ENCODE measurements at regions not wholly inside any gene's neighbourhood (a gene's known extent, or its start where the extent isn't known, plus 50 kb on each side); places are given as distances from the start of the nearest gene placed in this dataset.

GRCh38 chr4:72744103-72744725 lies 175.2 kb upstream of the ADAMTS3 start:
- no peak for ATAC-seq
- no peak for TF ChIP-seq POU5F1 (IDR thresholded peaks at IDR 0.05; ENCODE audit: borderline replicate concordance, low read depth, low read length, partially characterized antibody)
- peak; percentile 59 for TF ChIP-seq CEBPB (tag; IDR thresholded peaks at IDR 0.05)
- H3K4me3 ChIP-seq = no peak overlapping the region
- no peaks in the 10 kb centered on the region for H3K27me3 ChIP-seq (ENCODE audit: control insufficient read depth in 2 of 2, insufficient read depth in 2 of 2, low read length in 2 of 2)
- H3K36me3 ChIP-seq (ENCODE audit: control insufficient read depth, insufficient read depth, low read length) = no peaks in the 10 kb centered on the region
- no peak overlapping the region for H3K27ac ChIP-seq (ENCODE audit: extremely low read depth, low read depth, low read length)
- no peak for DNase-seq (ENCODE audit: extremely low read depth in 1 of 4, low spot score in 3 of 4)
- H3K9ac ChIP-seq (ENCODE audit: insufficient read depth in 1 of 2, low read depth in 2 of 2, low read length in 2 of 2) = no peak overlapping the region
- no TSS peak for BruUV-seq (replicated peaks)
- ChIA-PET POLR2A (no interaction called here), CTCF (ENCODE audit: low intra/inter-chr PET ratio) (no interaction called here)
- in situ Hi-C loops (cut with MboI) (no loop called here), intact Hi-C loops (cut with micrococcal nuclease) (no loop called here)
- WGBS (ENCODE audit: insufficient coverage, low coverage, missing lambda C conversion rate) = 30% methylated on average over 1 of the region's 1 CpG
- no peaks in the 10 kb centered on the region for H3K4me1 ChIP-seq (replicated peaks in 1 of 2; ENCODE audit: control insufficient read depth in 2 of 2, insufficient read depth in 2 of 2, low read length in 2 of 2)
- no peaks in the 10 kb centered on the region for H3K9me1 ChIP-seq (ENCODE audit: control insufficient read depth, insufficient read depth, low read length)
- H3K9me3 ChIP-seq (replicated peaks; ENCODE audit: control insufficient read depth, insufficient read depth, low read depth, low read length) = no peaks in the 10 kb centered on the region
- no peak for FAIRE-seq
- no peaks in the 10 kb centered on the region for H4K20me1 ChIP-seq (replicated peaks; ENCODE audit: control insufficient read depth, insufficient read depth, low read length)
- H2AFZ ChIP-seq (ENCODE audit: low read depth, low read length) = no peak overlapping the region
- H3K4me2 ChIP-seq (ENCODE audit: insufficient read depth, low read length) = no peak overlapping the region
- H3K79me2 ChIP-seq (ENCODE audit: control insufficient read depth, insufficient read depth, low read length) = no peaks in the 10 kb centered on the region

- 19% methylated on average over 2 of the region's 2 CpGs for WGBS (ENCODE audit: insufficient coverage, low coverage, missing lambda C conversion rate)
- CTCF ChIA-PET (ENCODE audit: low intra/inter-chr PET ratio) = no interaction called here
Measured at GRCh38 chr4:72743078-72743477, 174.1 kb upstream of the ADAMTS3 start.

More at GRCh38 chr4:72743078-72743477, 174.1 kb upstream of the ADAMTS3 start:
- Histone ChIP-seq H3K9me3 (replicated peaks; ENCODE audit: control insufficient read depth, insufficient read depth, low read depth, low read length) (no peaks in the 10 kb centered on the region), H3K9ac (ENCODE audit: insufficient read depth in 1 of 2, low read depth in 2 of 2, low read length in 2 of 2) (no peak overlapping the region), H3K27ac (ENCODE audit: extremely low read depth, low read depth, low read length) (no peak overlapping the region), H3K4me3 (no peak overlapping the region), H3K4me1 (replicated peaks in 1 of 2; ENCODE audit: control insufficient read depth in 2 of 2, insufficient read depth in 2 of 2, low read length in 2 of 2) (no peaks in the 10 kb centered on the region), H3K36me3 (ENCODE audit: control insufficient read depth, insufficient read depth, low read length) (no peaks in the 10 kb centered on the region), H4K20me1 (replicated peaks; ENCODE audit: control insufficient read depth, insufficient read depth, low read length) (no peaks in the 10 kb centered on the region), H2AFZ (ENCODE audit: low read depth, low read length) (no peak overlapping the region), H3K4me2 (ENCODE audit: insufficient read depth, low read length) (no peak overlapping the region), H3K79me2 (ENCODE audit: control insufficient read depth, insufficient read depth, low read length) (no peaks in the 10 kb centered on the region), H3K27me3 (ENCODE audit: control insufficient read depth in 2 of 2, insufficient read depth in 2 of 2, low read length in 2 of 2) (no peaks in the 10 kb centered on the region), H3K9me1 (ENCODE audit: control insufficient read depth, insufficient read depth, low read length) (no peaks in the 10 kb centered on the region)
- no TSS peak for BruUV-seq (replicated peaks)
- in situ Hi-C loops (cut with MboI) = no loop called here
- no peak for ATAC-seq
- FAIRE-seq = no peak
- POLR2A ChIA-PET = interaction anchor here (0.6 kb wide), 1 partner anchor 115 kb away, joined by 4 read pairs; no protein-coding TSS in a partner anchor
- TF ChIP-seq ZNF766 (CRISPR knock-in tag; conservative IDR thresholded peaks at IDR 0.05) (0 out of 2 replicates have a peak, but pooled peaks have one; percentile 17), HOMEZ (CRISPR knock-in tag; IDR thresholded peaks at IDR 0.05) (no peak), NFIC (IDR thresholded peaks at IDR 0.05) (peak; percentile 87)
- intact Hi-C loops (cut with micrococcal nuclease) = no loop called here
- peak in 1 of 4 experiments; percentile 8 for DNase-seq (ENCODE audit: extremely low read depth in 1 of 4, low spot score in 3 of 4)
